Stimulated activated CD4-positive, alpha-beta T cell treated with anti-CD3 and anti-CD28 coated beads, Interleukin-4, amount 100 ng/mL, for 4 hours (primary cell): ENCODE measurements at regions not wholly inside any gene's neighbourhood (a gene's known extent, or its start where the extent isn't known, plus 50 kb on each side); places are given as distances from the start of the nearest gene placed in this dataset.

ENCODE experiments used
- DNase-seq, 2 experiments: peaks; one replicate each; pipeline ENCODE4 v3.0.0-alpha.2; 2020

DNA sequence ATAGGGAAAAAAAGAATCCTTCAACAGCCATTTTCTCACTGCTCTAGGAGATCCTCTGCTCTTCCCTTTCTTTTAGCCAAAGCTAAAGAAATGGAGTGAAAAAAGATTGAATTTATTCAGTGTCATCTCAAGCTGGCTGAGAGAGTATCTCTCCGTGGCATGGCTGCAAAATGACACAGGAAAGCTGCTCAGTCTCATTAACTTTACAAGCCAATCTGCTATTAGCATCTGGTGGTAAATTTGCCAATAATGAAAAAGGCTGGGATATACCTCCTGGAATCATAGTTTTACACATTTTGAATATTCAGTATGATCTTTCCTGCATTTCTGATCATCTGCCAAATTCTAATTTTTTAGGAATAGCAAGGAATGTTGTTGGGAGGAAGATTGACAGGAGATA, 176.8 kb upstream of the CHRM3 start:
- no peak for DNase-seq

GRCh38 chr1:239204401-239204800, 182.0 kb upstream of the CHRM3 start:
- DNase-seq, result no peak

GRCh38 chr1:239197871-239198270, 188.5 kb upstream of the CHRM3 start:
- DNase-seq, result no peak

- DNase-seq, result no peak
Measured at GRCh38 chr1:239189998-239190512, 196.3 kb upstream of the CHRM3 start.

GRCh38 chr1:239186487-239186886, 199.9 kb upstream of the CHRM3 start:
- DNase-seq, result no peak

- DNase-seq, result no peak
Measured at GRCh38 chr1:239185245-239185619, 201.1 kb upstream of the CHRM3 start.

DNA sequence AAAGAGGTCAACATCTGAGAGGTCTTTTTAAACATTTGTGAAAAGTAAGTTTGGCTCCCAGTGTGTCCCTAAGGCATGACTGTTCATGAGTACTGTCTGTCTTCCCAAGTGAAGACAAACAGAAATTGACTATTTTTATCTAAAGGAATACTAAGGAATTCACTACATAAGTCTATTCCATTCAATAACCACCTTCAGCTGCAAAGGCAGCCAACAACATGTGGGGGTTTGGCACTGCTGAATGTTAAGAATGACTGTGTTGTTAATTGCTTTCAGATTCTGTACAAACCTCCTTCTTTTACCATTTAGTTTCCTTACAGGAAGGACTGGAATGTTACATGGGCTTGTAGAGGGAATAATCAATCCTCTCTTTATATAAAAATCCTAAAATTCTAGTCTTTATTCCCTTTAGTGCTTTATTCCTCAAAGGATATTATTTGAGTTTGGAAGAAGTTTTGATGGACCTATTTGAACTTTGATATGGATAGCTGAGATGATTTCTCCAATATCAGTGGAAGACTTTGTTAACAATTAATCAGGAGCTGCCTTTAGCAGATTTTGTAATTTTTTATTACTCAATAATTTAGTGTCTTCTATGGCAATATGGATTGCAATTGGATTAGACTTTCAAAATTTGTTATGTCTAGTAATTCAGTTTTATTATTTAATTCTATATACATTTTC, 201.7 kb upstream of the CHRM3 start:
- no peak for DNase-seq

DNA sequence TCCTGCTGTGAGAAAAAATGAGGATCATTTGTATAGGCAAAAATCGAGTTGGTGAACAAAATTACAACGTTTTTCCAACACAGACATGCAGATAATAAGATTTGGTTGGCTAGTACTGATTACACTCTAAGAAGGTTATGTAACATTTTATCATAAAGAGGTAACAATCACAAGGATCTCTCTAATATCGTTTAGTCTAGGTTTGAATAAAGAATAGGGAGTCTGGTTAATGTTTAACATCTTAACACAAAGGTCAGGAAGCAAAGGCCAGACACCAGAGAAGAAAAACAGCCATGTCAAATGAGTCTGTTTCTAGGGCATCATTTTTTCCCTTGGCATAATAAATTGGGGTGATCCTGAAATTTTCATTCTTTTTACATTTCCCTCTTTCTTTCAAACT, 207.4 kb upstream of the CHRM3 start:
- DNase-seq, result no peak

GRCh38 chr1:239174880-239175279, 211.5 kb upstream of the CHRM3 start:
- DNase-seq, result no peak

DNA sequence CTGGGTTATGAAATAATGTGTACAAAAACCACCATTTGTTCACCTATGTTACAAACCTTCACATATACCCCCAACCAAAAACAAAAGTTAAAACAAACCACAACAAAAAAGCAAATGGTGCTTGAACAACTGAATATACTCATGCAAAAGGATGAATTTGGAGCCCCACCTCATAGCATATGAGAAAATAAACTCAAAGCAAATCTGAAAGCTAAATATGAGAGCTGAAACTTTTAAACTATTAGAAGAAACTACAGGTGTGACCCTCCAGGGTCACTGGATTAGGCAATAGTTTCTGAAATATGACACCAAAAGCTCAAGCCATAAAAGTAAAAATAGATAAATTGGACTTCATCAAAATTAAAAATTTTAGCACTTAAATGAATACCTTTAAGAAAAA, 215.5 kb upstream of the CHRM3 start:
- DNase-seq, result no peak

DNA sequence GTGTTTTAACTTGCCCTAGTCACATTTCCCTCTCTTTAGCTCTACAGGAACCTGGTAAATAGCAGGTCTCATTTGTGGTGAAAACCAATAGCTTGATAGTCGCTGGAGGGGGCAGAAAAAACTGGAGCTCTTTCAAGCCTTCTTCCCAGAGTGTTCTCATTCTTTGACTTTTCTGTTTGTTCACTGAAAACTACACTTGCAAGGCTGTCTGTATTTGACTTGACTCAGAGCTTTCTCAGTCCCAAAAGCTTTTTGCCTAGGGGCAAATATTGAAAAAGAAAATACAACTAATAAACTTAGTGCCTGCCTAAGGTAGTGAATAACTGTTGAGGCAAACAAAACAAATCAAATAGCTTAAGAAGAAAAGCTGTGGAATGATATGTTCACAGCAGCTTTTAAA, 217.1 kb upstream of the CHRM3 start:
- DNase-seq, result no peak

DNA sequence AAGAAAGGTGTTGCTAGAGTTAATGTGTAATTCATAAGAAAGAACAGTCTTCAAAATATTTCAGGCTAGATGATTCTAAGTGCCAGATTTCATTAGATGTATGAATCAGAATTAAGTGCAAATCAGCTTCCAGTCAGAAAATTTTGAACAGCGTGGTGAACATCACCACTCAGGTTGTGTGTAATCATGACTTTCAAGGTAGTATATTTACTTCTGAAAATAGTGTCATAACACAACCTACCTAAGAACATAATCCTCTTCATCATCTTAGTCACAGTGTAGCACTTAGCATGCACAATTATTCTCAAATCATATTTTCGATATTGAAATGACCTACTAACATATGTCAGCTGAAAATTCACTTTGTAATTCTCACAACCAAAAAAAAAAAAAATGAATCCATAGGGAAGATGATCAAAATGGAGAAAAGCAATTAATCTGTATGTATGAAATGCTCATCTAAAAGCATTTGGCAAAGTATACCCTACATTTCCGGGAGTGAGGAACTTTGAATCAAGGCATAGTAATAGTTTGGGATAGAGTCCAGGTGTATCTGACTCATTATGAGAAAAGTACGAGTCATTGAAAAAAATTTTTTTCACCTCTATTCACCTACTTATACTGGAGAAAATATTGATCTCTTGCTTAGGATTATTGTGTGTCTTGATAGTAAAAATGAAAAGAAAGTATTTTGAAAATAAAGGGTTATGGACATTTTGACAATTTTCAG, 221.8 kb upstream of the CHRM3 start:
- DNase-seq, result no peak

DNA sequence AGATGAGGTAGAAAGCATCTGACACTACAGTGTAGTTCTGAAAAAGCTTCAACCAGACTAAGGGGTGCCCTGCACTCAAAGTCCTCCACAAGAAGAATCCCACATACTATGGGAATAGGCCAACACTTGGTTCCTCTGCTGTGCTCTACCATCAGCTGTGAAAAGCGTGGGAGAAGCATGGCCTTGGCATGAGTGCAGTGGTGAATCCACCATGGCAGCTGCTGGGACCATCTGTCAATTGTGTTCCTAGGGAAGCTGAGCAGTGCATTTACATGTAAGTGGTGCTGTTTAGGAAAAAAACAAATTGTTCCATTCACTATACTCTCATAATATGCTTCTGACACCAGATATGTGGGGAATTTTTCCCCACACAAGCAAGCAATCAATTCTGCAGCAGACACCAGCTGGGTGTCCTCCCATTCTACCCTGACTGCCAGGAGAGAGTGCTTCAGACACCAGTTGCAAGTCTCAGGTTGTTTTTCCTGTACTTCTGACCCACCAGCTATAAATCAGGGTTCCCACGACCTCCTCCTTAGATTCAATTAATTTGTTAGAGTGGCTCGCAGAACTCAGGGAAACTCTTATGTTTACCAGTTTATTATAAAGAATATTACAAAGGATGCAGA, 230.8 kb upstream of the CHRM3 start:
- no peak for DNase-seq

DNA sequence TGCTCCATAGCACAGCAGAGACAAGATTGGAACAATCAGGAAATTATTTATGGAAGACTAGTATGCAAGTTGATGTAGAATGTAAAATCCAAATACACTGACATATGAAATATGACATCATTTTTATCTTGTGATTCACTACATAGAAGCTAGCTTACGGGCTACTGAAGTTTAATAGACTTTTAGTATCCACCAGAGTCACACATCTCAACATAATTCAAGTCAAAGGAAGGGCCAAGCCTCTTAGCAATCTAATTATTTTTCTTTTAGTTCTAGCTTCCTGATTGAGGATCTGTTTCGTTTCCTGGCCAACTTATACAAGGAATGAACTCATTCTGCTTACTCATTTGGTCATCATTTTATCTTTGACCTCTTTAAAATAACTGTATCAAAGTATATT, 234.4 kb upstream of the CHRM3 start:
- no peak for DNase-seq

GRCh38 chr1:239140968-239141367, 245.4 kb upstream of the CHRM3 start:
- no peak for DNase-seq

GRCh38 chr1:239139801-239140200, 246.6 kb upstream of the CHRM3 start:
- DNase-seq, result no peak

- no peak for DNase-seq
Measured at GRCh38 chr1:239128541-239128940, 257.8 kb upstream of the CHRM3 start.

DNA sequence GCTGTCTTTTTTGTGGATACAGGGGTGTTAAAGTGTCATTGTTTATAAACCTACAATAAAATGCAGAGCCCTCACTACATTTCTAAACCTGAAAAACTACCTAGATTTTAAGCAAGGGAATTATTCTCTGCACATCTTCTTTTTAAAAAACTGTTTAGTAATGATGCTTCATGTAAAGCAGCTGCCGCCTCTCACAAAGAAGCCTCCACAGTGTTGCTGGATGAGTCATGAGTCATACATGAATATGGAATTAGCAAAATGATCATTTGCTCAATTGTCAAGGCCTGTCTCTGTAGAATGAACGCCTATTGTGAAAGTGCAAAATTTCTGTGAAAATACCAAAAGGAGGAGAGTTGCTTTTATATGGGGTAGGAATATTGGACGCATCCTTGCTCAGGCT, 259.5 kb upstream of the CHRM3 start:
- DNase-seq, result no peak

DNA sequence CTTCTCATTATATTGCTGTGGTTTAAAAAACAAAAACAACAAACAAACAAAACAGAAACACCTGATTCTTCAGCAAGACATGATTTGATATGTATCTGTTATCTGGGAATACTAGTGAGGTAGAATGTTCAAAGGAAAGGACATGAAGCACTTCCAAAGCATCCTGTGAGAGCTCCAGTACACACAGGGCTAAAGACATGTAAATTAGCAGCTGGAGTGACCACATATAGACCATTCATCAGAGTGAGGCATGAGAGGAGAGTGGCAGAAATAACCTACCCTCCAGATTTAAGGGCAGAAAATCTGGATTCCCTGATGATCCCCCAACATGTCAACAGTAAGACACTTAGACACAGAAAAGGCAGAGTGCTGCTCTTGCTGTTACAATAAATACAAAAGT, 260.5 kb upstream of the CHRM3 start:
- no peak for DNase-seq

- no peak for DNase-seq
Measured at GRCh38 chr1:239125027-239125426, 261.3 kb upstream of the CHRM3 start.

DNA sequence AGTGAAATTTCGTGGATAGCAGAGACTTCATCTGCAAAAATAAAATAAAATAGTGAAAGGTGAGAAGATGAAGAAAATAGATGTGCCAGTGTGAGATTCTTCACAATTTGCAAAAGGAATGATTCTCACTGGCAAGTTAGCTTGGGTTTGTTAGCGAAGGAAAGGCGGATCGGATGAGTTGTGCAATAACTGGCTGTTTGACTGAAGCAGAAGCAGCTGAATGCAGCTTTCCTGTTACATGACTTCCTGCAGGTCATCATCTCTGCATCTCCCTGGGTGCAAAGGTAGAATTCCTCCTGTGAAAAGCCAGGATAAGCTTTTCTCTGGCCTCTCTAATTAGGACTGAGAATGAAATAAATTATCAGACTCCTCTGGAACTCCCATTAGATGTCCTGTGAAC, 263.1 kb upstream of the CHRM3 start:
- DNase-seq, result no peak

DNA sequence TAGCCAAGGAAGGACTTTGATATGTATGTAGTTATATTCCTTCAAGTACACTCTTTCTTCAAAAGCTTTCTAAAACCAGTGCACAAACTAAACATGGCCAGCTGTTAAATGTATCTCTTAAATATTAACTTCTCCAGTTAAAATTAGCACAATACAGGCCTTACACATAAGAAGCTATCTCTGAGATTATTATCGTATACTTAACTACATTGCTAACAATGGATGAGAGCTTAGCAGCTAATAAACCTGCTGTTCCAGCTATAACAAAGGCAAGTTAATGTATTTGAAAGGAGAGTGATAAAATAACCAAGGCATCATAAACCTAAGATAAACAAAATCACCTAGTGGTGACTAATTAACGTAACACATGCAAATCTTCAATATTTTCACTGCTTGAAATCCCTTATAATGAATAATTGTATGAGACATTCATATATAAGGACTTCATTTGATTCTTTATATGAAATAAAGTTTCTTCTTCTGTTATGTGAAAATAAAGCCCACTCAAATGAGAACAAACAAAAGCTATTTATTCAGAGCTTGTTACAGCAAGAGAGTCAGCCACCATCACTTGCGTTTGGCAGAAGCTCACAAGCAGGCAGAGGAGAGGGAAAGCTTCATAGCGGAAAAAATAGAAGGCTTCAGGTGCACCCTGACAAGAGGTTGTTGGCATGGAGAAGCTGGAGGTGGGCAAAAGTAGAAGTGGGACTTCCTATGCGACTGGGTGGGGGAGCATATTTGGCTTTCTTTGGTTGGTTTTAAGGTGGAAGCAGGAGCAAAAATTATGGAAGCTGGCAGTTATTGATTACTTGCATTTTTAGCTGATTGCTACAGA, 274.1 kb upstream of the CHRM3 start:
- DNase-seq, result no peak

- no peak for DNase-seq
Measured at GRCh38 chr1:239107676-239108075, 278.7 kb upstream of the CHRM3 start.
